CD4-positive, alpha-beta T cell treated with Interleukin-12 subunit alpha and Interleukin-12 subunit beta, for 1 hour (primary cell): ENCODE measurements at regions not wholly inside any gene's neighbourhood (a gene's known extent, or its start where the extent isn't known, plus 50 kb on each side); places are given as distances from the start of the nearest gene placed in this dataset.
"Not testable (repeated sequence)": the region's sequence is repeated elsewhere in the genome, so short reads cannot be mapped to it uniquely, and the experiment has no call there.

Experiments used
- DNase-seq: peaks from one replicate; pipeline ENCODE4 v3.0.0-alpha.2; 2020

GRCh38 chr3:28973609-28974008 lies 307.3 kb upstream of the RBMS3 start:
- no peak for DNase-seq

- no peak for DNase-seq
These were observed 302.8 kb upstream of the RBMS3 start for GRCh38 chr3:28978092-28978491.

- DNase-seq: no peak
These were observed 300.7 kb upstream of the RBMS3 start for GRCh38 chr3:28980131-28980530.

GRCh38 chr3:28980631-28981030 lies 300.2 kb upstream of the RBMS3 start:
- DNase-seq: no peak

- DNase-seq: no peak
These were observed 298.0 kb upstream of the RBMS3 start for GRCh38 chr3:28982906-28983305.

GRCh38 chr3:28986922-28987321 lies 293.9 kb upstream of the RBMS3 start:
- DNase-seq: no peak

GRCh38 chr3:28989646-28990089 lies 291.2 kb upstream of the RBMS3 start:
- DNase-seq: no peak

- DNase-seq: no peak
These were observed 286.5 kb upstream of the RBMS3 start for GRCh38 chr3:28994161-28994905.

GRCh38 chr3:29004885-29005599 lies 275.8 kb upstream of the RBMS3 start:
- DNase-seq: no peak

- DNase-seq: no peak
These were observed 275.0 kb upstream of the RBMS3 start for GRCh38 chr3:29005862-29006261.

- no peak for DNase-seq
These were observed 269.4 kb upstream of the RBMS3 start for GRCh38 chr3:29011441-29011840.

- no peak for DNase-seq
These were observed 268.9 kb upstream of the RBMS3 start for GRCh38 chr3:29011966-29012365.

- DNase-seq: no peak
These were observed 257.9 kb upstream of the RBMS3 start for GRCh38 chr3:29022976-29023375.

- DNase-seq: no peak
These were observed 254.6 kb upstream of the RBMS3 start for GRCh38 chr3:29026286-29026685.

GRCh38 chr3:29026959-29027358 lies 253.9 kb upstream of the RBMS3 start:
- DNase-seq: no peak

GRCh38 chr3:29031175-29031574 lies 249.7 kb upstream of the RBMS3 start:
- DNase-seq: not testable (repeated sequence)

- no peak for DNase-seq
These were observed 247.4 kb upstream of the RBMS3 start for GRCh38 chr3:29033511-29033910.

GRCh38 chr3:29050155-29050554 lies 230.7 kb upstream of the RBMS3 start:
- DNase-seq: no peak

- DNase-seq: no peak
These were observed 223.5 kb upstream of the RBMS3 start for GRCh38 chr3:29057326-29057725.

GRCh38 chr3:29064085-29064484 lies 216.8 kb upstream of the RBMS3 start:
- no peak for DNase-seq

- DNase-seq: no peak
These were observed 215.6 kb upstream of the RBMS3 start for GRCh38 chr3:29065211-29065785.

- DNase-seq: no peak
These were observed 213.9 kb upstream of the RBMS3 start for GRCh38 chr3:29067007-29067406.

- no peak for DNase-seq
These were observed 209.8 kb upstream of the RBMS3 start for GRCh38 chr3:29070959-29071634.

- DNase-seq: no peak
These were observed 208.3 kb upstream of the RBMS3 start for GRCh38 chr3:29072611-29073010.
